H1 (cell line): ENCODE measurements at regions not wholly inside any gene's neighbourhood (a gene's known extent, or its start where the extent isn't known, plus 50 kb on each side); places are given as distances from the start of the nearest gene placed in this dataset.

Experiments
- CTCF ChIA-PET: fragments of 300-600 bp; sonication (Branson Sonifier 250); formaldehyde crosslinking; loops from one replicate; lab custom pipeline; 2021; ENCODE audit not compliant: partially characterized antibody; lab: Charles Lee
- POLR2A ChIA-PET: fragments of 300-600 bp; sonication (Branson Sonifier 250); formaldehyde crosslinking; loops from one replicate; lab custom pipeline; 2021; ENCODE audit warnings: inconsistent platforms; ENCODE audit not compliant: partially characterized antibody; lab: Charles Lee
- DNase-seq, 2 experiments: peaks; one replicate each; pipeline versions ENCODE4 v3.0.0 to v3.0.0-alpha.2; 2010 to 2022; ENCODE audit warnings: low spot score in 2 of 2, low read depth in 1 of 2, mixed read lengths in 1 of 2
- FAIRE-seq: peaks from 2 replicates; lab custom pipeline; 2011; peaks lifted over from hg19 to GRCh38; lab: Jason Lieb, UNC
- H2AFZ ChIP-seq: 2 replicates; pipeline ENCODE4 v1.8.1; 2012; ENCODE audit warnings: low read length, inconsistent platforms
- H2AK5ac ChIP-seq: 2 replicates; pipeline ENCODE4 v1.6.1; 2013; ENCODE audit warnings: low read depth, low read length
- H2BK120ac ChIP-seq: replicated peaks from 2 replicates; pipeline ENCODE3; 2013; ENCODE audit warnings: low read depth, low read length, inconsistent platforms
- H2BK12ac ChIP-seq: 2 replicates; pipeline ENCODE4 v1.6.1; 2013; ENCODE audit warnings: low read depth, low read length
- H2BK15ac ChIP-seq: 2 replicates; pipeline ENCODE4 v1.6.1; 2013; ENCODE audit warnings: low read length
- H2BK20ac ChIP-seq: 2 replicates; pipeline ENCODE4 v1.6.1; 2013; ENCODE audit warnings: low read length
- H2BK5ac ChIP-seq: 2 replicates; pipeline ENCODE4 v1.6.1; 2013; ENCODE audit warnings: low read depth, low read length
- H3K14ac ChIP-seq: 2 replicates; pipeline ENCODE4 v1.6.1; 2013; ENCODE audit warnings: inconsistent platforms; ENCODE audit not compliant: insufficient read length
- H3K18ac ChIP-seq: 2 replicates; pipeline ENCODE4 v1.6.1; 2013; ENCODE audit warnings: low read length; ENCODE audit errors: extremely low read depth
- H3K23ac ChIP-seq: 2 replicates; pipeline ENCODE4 v1.6.1; 2013; ENCODE audit warnings: inconsistent platforms; ENCODE audit not compliant: insufficient read length
- H3K23me2 ChIP-seq: 2 replicates; pipeline ENCODE4 v1.6.1; 2013; ENCODE audit warnings: low read depth, low read length
- H3K27ac ChIP-seq: 2 replicates; pipeline ENCODE4 v1.6.1; 2011; ENCODE audit warnings: low read depth, low read length, inconsistent platforms
- H3K27me3 ChIP-seq, 4 experiments: replicated peaks in 1 of 4; 1 replicate in 1 of 4; 2 replicates in 3 of 4; pipeline versions ENCODE4 v1.6.1 to v1.8.1; 2011 to 2013; ENCODE audit warnings: low read length in 3 of 4, mild to moderate bottlenecking in 3 of 4, inconsistent platforms in 2 of 4, mixed read lengths in 2 of 4, moderate library complexity in 1 of 4; ENCODE audit not compliant: control insufficient read depth in 3 of 4, insufficient read depth in 3 of 4; ENCODE audit errors: extremely low read depth in 1 of 4
- H3K36me3 ChIP-seq, 4 experiments: 2 replicates each; pipeline versions ENCODE4 v1.6.1 to v1.8.1; 2011 to 2013; ENCODE audit warnings: mild to moderate bottlenecking in 4 of 4, low read length in 3 of 4, moderate library complexity in 2 of 4, control low read depth in 1 of 4, inconsistent platforms in 1 of 4; ENCODE audit not compliant: insufficient read depth in 4 of 4, control insufficient read depth in 2 of 4
- H3K4ac ChIP-seq: replicated peaks from 2 replicates; pipeline ENCODE3; 2013; ENCODE audit warnings: low read length, low read depth, mixed read lengths, inconsistent platforms; ENCODE audit not compliant: insufficient read length
- H3K4me1 ChIP-seq, 4 experiments: replicated peaks in 1 of 4; 1 replicate in 1 of 4; 2 replicates in 3 of 4; pipeline versions ENCODE4 v1.6.1 to v1.8.1; 2011 to 2013; ENCODE audit warnings: low read length in 3 of 4, inconsistent platforms in 2 of 4, mixed read lengths in 1 of 4; ENCODE audit not compliant: insufficient read depth in 4 of 4, control insufficient read depth in 3 of 4
- H3K4me2 ChIP-seq, 2 experiments: 2 replicates each; pipeline versions ENCODE4 v1.6.1 to v1.8.1; 2011 to 2013; ENCODE audit warnings: low read depth in 2 of 2, low read length in 2 of 2, control low read depth in 1 of 2, inconsistent platforms in 1 of 2, mild to moderate bottlenecking in 1 of 2; ENCODE audit not compliant: insufficient read depth in 1 of 2
- H3K4me3 ChIP-seq, 4 experiments: fragments of 200-600, 300-600 bp in 1 of 4; sonication (generic), shearing (Covaris generic), sonication (Bioruptor Twin) in 1 of 4; 2 replicates each; pipeline versions ENCODE4 v1.5.1 to v1.8.1; 2011 to 2016; ENCODE audit warnings: low read length in 4 of 4, low read depth in 3 of 4, control low read depth in 2 of 4, inconsistent platforms in 2 of 4, mild to moderate bottlenecking in 2 of 4, mixed read lengths in 1 of 4, moderate library complexity in 1 of 4; ENCODE audit not compliant: insufficient read depth in 2 of 4; ENCODE audit errors: extremely low read depth in 1 of 4
- H3K56ac ChIP-seq: replicated peaks from 2 replicates; pipeline ENCODE3; 2013; ENCODE audit warnings: low read depth, mild to moderate bottlenecking, mixed read lengths, low read length, inconsistent platforms; ENCODE audit not compliant: insufficient read length
- H3K79me1 ChIP-seq: 2 replicates; pipeline ENCODE4 v1.6.1; 2013; ENCODE audit warnings: low read depth, low read length, control low read depth
- H3K79me2 ChIP-seq, 2 experiments: 2 replicates each; pipeline versions ENCODE4 v1.6.1 to v1.8.1; 2012 to 2013; ENCODE audit warnings: low read length in 2 of 2, mild to moderate bottlenecking in 2 of 2, inconsistent platforms in 1 of 2; ENCODE audit not compliant: insufficient read depth in 2 of 2, control insufficient read depth in 1 of 2
- H3K9ac ChIP-seq, 4 experiments: replicated peaks in 1 of 4; 1 replicate in 1 of 4; 2 replicates in 3 of 4; pipeline versions ENCODE4 v1.6.1 to v1.8.1; 2011 to 2013; ENCODE audit warnings: low read depth in 3 of 4, low read length in 3 of 4, control low read depth in 2 of 4, mild to moderate bottlenecking in 2 of 4, moderate library complexity in 2 of 4, inconsistent platforms in 1 of 4; ENCODE audit errors: extremely low read depth in 1 of 4
- H3K9me3 ChIP-seq, 2 experiments: 2 replicates each; pipeline versions ENCODE4 v1.6.1 to v1.8.1; 2012 to 2013; ENCODE audit warnings: mild to moderate bottlenecking in 2 of 2, moderate library complexity in 2 of 2, control low read depth in 1 of 2, inconsistent platforms in 1 of 2, low read depth in 1 of 2, low read length in 1 of 2, mixed read lengths in 1 of 2; ENCODE audit not compliant: insufficient read depth in 2 of 2
- H4K20me1 ChIP-seq, 2 experiments: replicated peaks in 1 of 2; 2 replicates each; pipeline versions ENCODE3 to v1.8.1; 2011 to 2013; ENCODE audit warnings: inconsistent platforms in 2 of 2, low read length in 2 of 2, mild to moderate bottlenecking in 1 of 2; ENCODE audit not compliant: insufficient read depth in 2 of 2, control insufficient read depth in 1 of 2
- H4K5ac ChIP-seq: 2 replicates; pipeline ENCODE4 v1.6.1; 2013; ENCODE audit warnings: low read length, low read depth, mixed read lengths, inconsistent platforms; ENCODE audit not compliant: insufficient read length
- H4K8ac ChIP-seq: 2 replicates; pipeline ENCODE4 v1.8.0; 2013; ENCODE audit warnings: mild to moderate bottlenecking, moderate library complexity, low read length, inconsistent platforms; ENCODE audit not compliant: insufficient read depth; ENCODE audit errors: extremely low read depth
- H4K91ac ChIP-seq: replicated peaks from 2 replicates; pipeline ENCODE3; 2013; ENCODE audit warnings: low read length, mixed read lengths, inconsistent platforms; ENCODE audit not compliant: insufficient read length
- BCL11A ChIP-seq, 2 experiments: IDR thresholded peaks; one replicate each; pipeline ENCODE4 v1.6.1; 2011; ENCODE audit warnings: low read depth in 2 of 2, low read length in 2 of 2, mild to moderate bottlenecking in 2 of 2
- CBX8 ChIP-seq: fragments of 300-800, 300-1000 bp; sonication (generic); IDR thresholded peaks from 2 replicates; pipeline ENCODE4 v1.7.1; 2016; ENCODE audit warnings: low read depth, low read length, borderline replicate concordance
- EGR1 ChIP-seq: IDR thresholded peaks from 2 replicates; pipeline ENCODE4 v1.6.1; 2011; ENCODE audit warnings: low read depth, low read length, borderline replicate concordance
- EP300 ChIP-seq, 2 experiments: IDR thresholded peaks; 1 replicate in 1 of 2; 2 replicates in 1 of 2; pipeline ENCODE4 v1.6.1; 2011 to 2012; ENCODE audit warnings: low read depth in 2 of 2, low read length in 2 of 2, mild to moderate bottlenecking in 2 of 2, borderline replicate concordance in 1 of 2, inconsistent platforms in 1 of 2, moderate library complexity in 1 of 2
- EZH2 ChIP-seq: fragments of 200-600 bp; sonication (generic); IDR thresholded peaks from 2 replicates; pipeline ENCODE4 v1.7.1; 2012; ENCODE audit warnings: low read depth, mild to moderate bottlenecking, moderate library complexity, low read length, inconsistent platforms; ENCODE audit not compliant: severe bottlenecking
- FOSL1 ChIP-seq: IDR thresholded peaks from 2 replicates; pipeline ENCODE4 v1.6.1; 2011; ENCODE audit warnings: mild to moderate bottlenecking, low read depth, low read length, moderate library complexity; ENCODE audit not compliant: insufficient read depth
- JUN ChIP-seq: IDR thresholded peaks from 2 replicates; pipeline ENCODE4 v1.6.1; 2011; ENCODE audit warnings: low read depth, mild to moderate bottlenecking, improper control_type of control experiment, low read length
- MAFK ChIP-seq: IDR thresholded peaks from 2 replicates; pipeline ENCODE4 v1.6.1; 2012; ENCODE audit warnings: low read depth, mild to moderate bottlenecking, improper control_type of control experiment, low read length
- RFX5 ChIP-seq: IDR thresholded peaks from 2 replicates; pipeline ENCODE4 v1.6.1; 2011; ENCODE audit warnings: low read depth, low read length, improper control_type of control experiment, borderline replicate concordance
- RNF2 ChIP-seq: fragments of 200-900, 300-1000 bp; sonication (generic); IDR thresholded peaks from 2 replicates; pipeline ENCODE4 v1.7.1; 2016; ENCODE audit warnings: borderline replicate concordance, low read depth, mild to moderate bottlenecking, antibody characterized with exemption, low read length; ENCODE audit not compliant: poor library complexity, severe bottlenecking; ENCODE audit errors: missing control alignments
- SIX5 ChIP-seq: IDR thresholded peaks from 2 replicates; pipeline ENCODE4 v1.6.1; 2011; ENCODE audit warnings: mild to moderate bottlenecking, low read depth, low read length
- SP1 ChIP-seq: IDR thresholded peaks from 2 replicates; pipeline ENCODE4 v1.6.1; 2011; ENCODE audit warnings: low read depth, low read length
- SRF ChIP-seq: IDR thresholded peaks from 2 replicates; pipeline ENCODE4 v1.6.1; 2011; ENCODE audit warnings: mild to moderate bottlenecking, low read depth, low read length, moderate library complexity
- TAF1 ChIP-seq: IDR thresholded peaks from 2 replicates; pipeline ENCODE4 v1.6.1; 2011; ENCODE audit warnings: mild to moderate bottlenecking, low read depth, low read length
- TCF12 ChIP-seq: IDR thresholded peaks from 2 replicates; pipeline ENCODE4 v1.6.1; 2011; ENCODE audit warnings: low read depth, mild to moderate bottlenecking, low read length
- WGBS, 2 experiments: shearing (Covaris generic) in 1 of 2; methylation state at CpG; one replicate each; pipeline versions ENCODE4 v1.1.6 to v1.1.7; 2013 to 2015; ENCODE audit warnings: low lambda C conversion rate in 2 of 2, mixed read lengths in 2 of 2, inconsistent platforms in 1 of 2, low coverage in 1 of 2, missing lambda C conversion rate in 1 of 2; ENCODE audit not compliant: insufficient replicate concordance in 2 of 2, insufficient coverage in 1 of 2, insufficient read length in 1 of 2; ENCODE audit errors: extremely low coverage in 1 of 2, missing lambda C conversion rate in 1 of 2; 5-methylcytosine and 5-hydroxymethylcytosine counted together

- DNase-seq (no peak), FAIRE-seq (no peak)
- Histone ChIP-seq H3K14ac (no peak overlapping the region), H3K9ac (no peak overlapping the region), H4K8ac (no peak overlapping the region), H3K79me2 (no peaks in the 10 kb centered on the region), H3K79me1 (no peaks in the 10 kb centered on the region), H2AK5ac (no peak overlapping the region), H3K36me3 (no peaks in the 10 kb centered on the region), H4K91ac (no peak overlapping the region), H3K56ac (no peak overlapping the region), H4K20me1 (no peaks in the 10 kb centered on the region), H3K27ac (no peak overlapping the region), H3K4me3 (no peak overlapping the region), H2BK15ac (no peak overlapping the region), H3K23ac (no peak overlapping the region), H3K9me3 (peaks cover 2 to 8% of the 10 kb centered on the region in 2 experiments; a peak in 2 of 4 replicates), H2AFZ (no peak overlapping the region), H3K4me1 (no peaks in the 10 kb centered on the region), H2BK20ac (no peak overlapping the region), H2BK5ac (no peak overlapping the region), H2BK120ac (no peak overlapping the region), H3K4ac (no peak overlapping the region), H3K27me3 (no peaks in the 10 kb centered on the region), H2BK12ac (no peak overlapping the region), H4K5ac (no peak overlapping the region), H3K23me2 (no peaks in the 10 kb centered on the region), H3K4me2 (no peak overlapping the region), H3K18ac (no peak overlapping the region)
- POLR2A ChIA-PET, result no interaction called here
- CTCF ChIA-PET, result no interaction called here
- WGBS, 2 experiments, result 87% methylated on average over 5 of the region's 5 CpGs; no CpG with 5 or more reads in 1 of the 2 experiments
- TF ChIP-seq MAFK (no peak), SIX5 (no peak), RNF2 (no peak), EP300 (IDR thresholded peaks at IDR 0.05; ENCODE audit: borderline replicate concordance in 1 of 2, low read depth in 2 of 2, low read length in 2 of 2) (no peak), EZH2 (no peak), EGR1 (no peak), TCF12 (no peak), SRF (no peak), TAF1 (no peak), JUN (no peak), CBX8 (no peak), BCL11A (IDR thresholded peaks at IDR 0.05; ENCODE audit: low read depth in 2 of 2, low read length in 2 of 2) (no peak), SP1 (no peak), FOSL1 (no peak), RFX5 (no peak)
Measured at GRCh38 chr12:116471544-116471943, 87.6 kb upstream of the MAP1LC3B2 start.
